GM19467 (cell line): ENCODE measurements at regions not wholly inside any gene's neighbourhood (a gene's known extent, or its start where the extent isn't known, plus 50 kb on each side); places are given as distances from the start of the nearest gene placed in this dataset.

Experiments
- ATAC-seq: cut with Tn5 transposase; IDR thresholded peaks from one replicate; pipeline ENCODE4 v1.9.1; 2021; ENCODE audit warnings: mild to moderate bottlenecking, moderate library complexity; ENCODE audit not compliant: unreplicated experiment

DNA sequence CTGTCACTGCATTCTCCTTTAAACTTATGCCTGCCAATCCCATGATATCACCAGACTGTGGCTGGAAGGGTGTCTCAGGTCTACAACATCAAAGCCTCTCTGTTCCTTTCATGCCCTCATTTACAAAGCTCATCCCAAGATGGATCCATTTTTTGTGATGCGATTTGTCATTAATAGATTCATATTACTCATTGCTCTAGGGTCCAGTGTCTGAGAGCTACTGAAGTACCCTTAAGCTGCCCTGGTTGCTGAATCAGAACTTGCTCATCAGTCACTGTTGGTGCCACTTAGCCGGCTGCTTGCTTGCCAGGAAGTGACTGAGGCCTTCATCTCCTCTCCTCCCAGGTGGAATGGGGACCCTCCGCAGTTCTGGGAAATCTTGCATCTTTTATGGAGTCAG lies 395.5 kb upstream of the BOD1L1 start:
- no peak for ATAC-seq

GRCh38 chr4:14023896-14024295 lies 396.4 kb upstream of the BOD1L1 start:
- no peak for ATAC-seq

DNA sequence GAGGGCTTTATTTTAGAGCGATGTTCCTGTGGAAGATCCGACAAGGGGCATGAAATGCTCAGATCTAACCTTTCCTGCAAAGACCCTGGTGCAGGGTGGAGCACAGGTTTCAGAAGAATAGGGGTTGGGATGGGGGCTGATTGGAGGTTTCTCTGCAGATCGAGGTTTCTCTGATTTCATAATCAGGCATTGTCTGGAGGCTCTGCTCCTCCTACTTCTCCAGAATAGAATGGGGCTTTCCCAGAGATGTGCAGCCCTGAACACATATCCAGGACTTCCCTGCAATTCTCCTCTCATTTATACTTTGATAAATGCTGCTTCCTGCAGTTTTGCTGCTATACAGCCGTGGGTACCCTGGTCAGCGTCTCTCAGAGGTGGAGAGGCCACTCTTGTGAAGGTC lies 397.6 kb upstream of the BOD1L1 start:
- no peak for ATAC-seq

DNA sequence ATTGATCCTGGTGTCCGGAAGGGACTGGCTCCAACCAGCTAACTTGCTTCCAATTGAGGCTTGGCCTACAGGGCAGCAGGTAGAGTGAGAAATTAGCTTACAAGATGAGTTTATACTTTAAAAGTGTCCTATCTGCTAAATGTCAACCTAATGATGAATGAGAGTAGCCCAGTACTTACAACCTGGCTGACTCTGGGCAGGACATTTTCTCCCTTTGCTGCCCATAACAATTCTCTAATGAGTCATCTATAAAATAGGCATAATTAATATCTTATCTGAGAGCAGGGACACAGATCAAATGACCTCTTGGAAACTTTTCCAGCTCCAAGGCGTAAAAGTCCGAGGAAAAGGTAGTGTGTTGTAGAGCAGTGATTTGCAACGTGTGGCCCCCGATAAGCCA lies 398.4 kb upstream of the BOD1L1 start:
- ATAC-seq: no peak

DNA sequence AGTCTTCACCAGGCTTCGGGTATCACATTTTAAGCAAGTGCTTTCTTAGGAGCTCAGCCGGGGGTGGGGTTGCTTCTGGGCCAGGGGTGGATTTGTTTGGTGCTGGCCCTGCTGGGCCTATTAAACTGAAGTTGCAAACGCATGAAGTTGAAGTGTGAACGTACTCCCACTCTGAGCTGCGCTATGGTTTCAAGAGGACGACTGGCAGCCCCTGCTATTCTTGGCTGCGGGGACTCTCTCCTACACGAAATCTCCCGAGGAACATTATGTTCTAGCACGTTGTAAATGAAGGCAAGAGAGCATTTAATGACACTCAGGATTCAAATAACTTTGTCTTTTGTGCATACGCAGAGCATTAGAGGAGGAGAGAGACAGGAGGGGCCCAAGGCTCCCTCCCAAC lies 401.3 kb upstream of the BOD1L1 start:
- no peak for ATAC-seq

DNA sequence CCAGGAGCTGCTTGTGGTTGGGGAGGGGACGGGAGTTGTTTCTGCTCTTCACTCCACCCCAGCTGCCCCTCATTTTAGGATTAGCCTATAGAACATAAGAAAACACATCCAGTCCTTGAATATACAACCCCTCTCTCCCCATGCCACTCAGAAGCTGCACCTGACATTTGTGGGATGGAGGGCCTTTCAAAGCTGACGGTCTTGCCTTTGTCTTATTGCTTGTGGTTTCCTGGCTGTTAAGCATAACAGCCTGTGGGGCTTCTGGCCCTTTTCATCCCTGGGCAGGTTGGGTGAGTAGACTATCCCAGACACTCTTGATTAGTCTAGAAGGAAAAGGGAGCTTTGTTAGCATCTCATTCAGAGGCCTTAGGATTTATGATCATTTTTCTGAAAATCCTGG lies 407.6 kb upstream of the BOD1L1 start:
- no peak for ATAC-seq

- no peak for ATAC-seq
These were observed 415.7 kb upstream of the BOD1L1 start for GRCh38 chr4:14043203-14043602.

DNA sequence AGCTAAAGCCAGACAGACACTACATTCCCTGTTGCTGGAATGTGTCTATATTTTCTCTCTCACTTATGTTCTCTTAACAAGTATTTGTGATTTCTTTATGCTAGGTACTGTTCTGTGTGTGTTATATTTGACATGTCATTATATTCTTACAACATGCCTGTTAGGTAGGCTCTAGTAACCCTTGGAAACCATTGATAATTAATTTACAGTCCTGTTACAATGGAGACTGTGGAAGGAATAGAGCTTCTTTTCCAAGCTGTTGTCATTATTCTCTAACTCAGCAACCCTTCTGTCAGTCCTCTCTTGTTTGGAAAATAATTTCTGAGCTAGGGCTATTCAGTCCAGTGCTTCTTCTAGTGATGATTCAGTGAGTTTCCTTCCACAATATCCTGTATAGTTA lies 419.1 kb upstream of the BOD1L1 start:
- no peak for ATAC-seq

- ATAC-seq: no peak
These were observed 420.3 kb upstream of the BOD1L1 start for GRCh38 chr4:14047840-14048239.

- no peak for ATAC-seq
These were observed 422.4 kb upstream of the BOD1L1 start for GRCh38 chr4:14049946-14050345.

DNA sequence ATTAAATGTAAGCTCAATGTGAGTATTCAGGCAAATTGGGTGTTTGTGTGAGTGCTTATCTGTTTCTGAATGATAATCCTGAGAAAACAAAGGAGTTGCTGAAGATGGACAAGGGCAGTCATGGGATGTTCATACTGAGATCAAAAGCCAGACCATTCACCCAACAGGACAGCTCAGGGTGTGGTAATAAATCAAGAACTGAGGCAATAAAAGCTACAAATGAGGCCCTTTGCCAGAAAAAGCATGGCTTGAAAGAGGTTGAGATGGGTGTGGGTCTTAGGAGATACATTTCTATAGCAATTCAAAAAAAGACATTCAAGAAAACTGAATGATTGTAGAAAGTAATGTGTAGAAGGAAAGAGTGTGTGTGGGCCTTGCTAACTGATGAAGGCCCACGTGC lies 425.8 kb upstream of the BOD1L1 start:
- ATAC-seq: no peak

- ATAC-seq: no peak
These were observed 426.9 kb upstream of the BOD1L1 start for GRCh38 chr4:14054391-14054790.

GRCh38 chr4:14059006-14059405 lies 431.5 kb upstream of the BOD1L1 start:
- no peak for ATAC-seq

GRCh38 chr4:14064984-14065383 lies 437.5 kb upstream of the BOD1L1 start:
- ATAC-seq: no peak

GRCh38 chr4:14065406-14065805 lies 437.9 kb upstream of the BOD1L1 start:
- ATAC-seq: no peak

GRCh38 chr4:14066979-14067378 lies 439.5 kb upstream of the BOD1L1 start:
- no peak for ATAC-seq

GRCh38 chr4:14069886-14070285 lies 442.4 kb upstream of the BOD1L1 start:
- no peak for ATAC-seq

- no peak for ATAC-seq
These were observed 442.9 kb upstream of the BOD1L1 start for GRCh38 chr4:14070289-14070880.

- no peak for ATAC-seq
These were observed 445.0 kb upstream of the BOD1L1 start for GRCh38 chr4:14072506-14072905.

- ATAC-seq: no peak
These were observed 449.3 kb upstream of the BOD1L1 start for GRCh38 chr4:14076776-14077175.

DNA sequence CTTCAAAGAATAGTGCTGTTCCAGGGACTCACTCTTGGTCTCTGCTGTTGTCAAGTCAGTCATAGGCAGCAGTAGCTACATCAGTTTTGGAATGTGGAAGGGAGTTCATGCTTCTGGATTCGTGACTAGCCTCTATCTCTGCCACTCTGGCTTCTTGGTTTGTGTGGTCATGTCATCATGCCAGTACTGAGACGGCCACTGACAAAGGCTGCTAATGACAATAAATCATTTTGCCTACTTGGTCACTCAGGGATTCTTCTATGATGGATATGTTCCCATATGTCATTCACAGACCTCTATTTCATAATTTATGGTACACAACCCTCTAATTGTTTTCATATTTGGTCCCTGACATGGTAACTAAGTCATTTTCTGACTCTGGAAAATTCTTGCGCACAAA lies 450.8 kb upstream of the BOD1L1 start:
- ATAC-seq: no peak

- ATAC-seq: no peak
These were observed 452.1 kb upstream of the BOD1L1 start for GRCh38 chr4:14079601-14080000.

DNA sequence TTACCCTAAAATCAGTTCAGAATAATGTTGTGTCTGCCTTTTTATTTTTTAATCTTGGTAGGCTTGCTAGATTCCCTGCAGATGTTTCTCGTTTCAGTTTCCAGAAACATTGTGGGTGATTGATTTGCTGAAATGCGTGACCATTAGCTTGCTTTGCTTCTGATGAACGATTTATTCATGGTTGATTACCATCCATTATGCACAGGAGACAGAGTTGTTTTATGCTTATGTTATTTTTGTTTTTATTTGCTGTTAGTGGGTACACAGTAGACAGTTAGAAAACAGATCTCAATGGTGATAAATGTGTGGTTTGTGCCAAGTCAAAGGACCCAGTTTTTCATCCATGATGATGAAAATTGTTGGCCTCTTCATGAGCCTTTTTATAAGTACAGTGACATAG lies 455.6 kb upstream of the BOD1L1 start:
- no peak for ATAC-seq

DNA sequence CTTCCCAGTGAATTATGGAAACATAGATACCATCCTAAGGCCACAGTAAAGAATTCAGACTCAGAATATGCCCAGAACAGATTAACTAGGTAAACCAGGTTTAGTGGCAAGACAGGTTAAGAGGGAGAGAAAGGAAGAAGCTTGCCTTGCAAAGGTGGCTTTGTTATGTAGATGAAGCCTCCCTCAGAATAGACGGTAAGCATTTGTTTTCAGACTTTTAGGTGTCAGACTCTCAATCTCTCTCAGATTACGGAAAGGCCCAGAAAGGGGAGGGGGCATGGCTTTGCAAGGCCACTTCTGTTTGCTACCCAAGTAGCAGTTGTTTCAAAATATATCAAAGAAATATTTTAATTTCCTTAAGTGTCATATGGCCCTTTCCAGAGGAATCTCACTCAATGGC lies 457.1 kb upstream of the BOD1L1 start:
- no peak for ATAC-seq
